GM21717 (cell line): ENCODE measurements at regions not wholly inside any gene's neighbourhood (a gene's known extent, or its start where the extent isn't known, plus 50 kb on each side); places are given as distances from the start of the nearest gene placed in this dataset.

Experiments
- ATAC-seq: cut with Tn5 transposase; IDR thresholded peaks from one replicate; pipeline ENCODE4 v1.9.1; 2021; ENCODE audit warnings: mild to moderate bottlenecking, moderate library complexity; ENCODE audit not compliant: unreplicated experiment

- no peak for ATAC-seq
These were observed 51.5 kb upstream of the ADAMTSL1 start for GRCh38 chr9:18422296-18423036.

- ATAC-seq = no peak
These were observed 50.0 kb upstream of the ADAMTSL1 start for GRCh38 chr9:18423791-18424531.
